Tibial nerve (tissue), 4 donors: ENCODE measurements at regions not wholly inside any gene's neighbourhood (a gene's known extent, or its start where the extent isn't known, plus 50 kb on each side); places are given as distances from the start of the nearest gene placed in this dataset.

Experiments used
- DNase-seq, 2 donors: peaks; one replicate each; pipeline ENCODE4 v3.0.0-alpha.2; 2019; ENCODE audit warnings: low spot score in 2 of 2
- H3K27ac ChIP-seq, 4 donors: fragments of 200-600 bp; sonication (generic) in 3 of 4; one replicate each; pipeline ENCODE4 v1.5.1; 2017 to 2019; ENCODE audit warnings: mild to moderate bottlenecking in 1 of 4
- H3K27me3 ChIP-seq, 2 donors: fragments of 200-600 bp; sonication (generic) in 1 of 2; one replicate each; pipeline versions ENCODE4 v1.5.1 to v1.6.0; 2017 to 2019
- H3K36me3 ChIP-seq, 3 donors: fragments of 200-600 bp; sonication (generic); one replicate each; pipeline ENCODE4 v1.5.1; 2018 to 2019
- H3K4me1 ChIP-seq, 4 donors: fragments of 200-600 bp; sonication (generic) in 3 of 4; one replicate each; pipeline ENCODE4 v1.5.1; 2017 to 2019
- H3K4me3 ChIP-seq, 4 donors: fragments of 200-600 bp; sonication (generic) in 3 of 4; one replicate each; pipeline ENCODE4 v1.5.1; 2017 to 2019; ENCODE audit warnings: mild to moderate bottlenecking in 1 of 4, moderate library complexity in 1 of 4
- H3K9me3 ChIP-seq, 4 donors: fragments of 200-600 bp; sonication (generic) in 3 of 4; one replicate each; pipeline ENCODE4 v1.5.1; 2017 to 2019
- CTCF ChIP-seq, 5 experiments: fragments of 200-600 bp in 3 of 5; fragments of 450-650 bp in 2 of 5; sonication (generic) in 3 of 5; IDR thresholded peaks; one replicate each; pipeline ENCODE4 v1.5.1; 2016 to 2019; ENCODE audit warnings: antibody characterized with exemption in 5 of 5, mild to moderate bottlenecking in 3 of 5, moderate library complexity in 2 of 5
- EP300 ChIP-seq, 2 donors: sonication (generic); formaldehyde crosslinking; IDR thresholded peaks; one replicate each; pipeline ENCODE4 v1.6.1; 2017; ENCODE audit warnings: antibody characterized with exemption in 2 of 2, mild to moderate bottlenecking in 1 of 2
- POLR2A ChIP-seq, 2 donors: fragments of 450-650 bp; IDR thresholded peaks; one replicate each; pipeline ENCODE4 v1.6.1; 2017; ENCODE audit warnings: antibody characterized with exemption in 2 of 2, mild to moderate bottlenecking in 2 of 2, moderate library complexity in 2 of 2
- WGBS, 2 donors: methylation state at CpG; one replicate each; pipeline ENCODE4 v1.1.5; 2018; 5-methylcytosine and 5-hydroxymethylcytosine counted together

- TF ChIP-seq CTCF (IDR thresholded peaks at IDR 0.05) (no peak), EP300 (IDR thresholded peaks at IDR 0.05) (no peak), POLR2A (IDR thresholded peaks at IDR 0.05) (no peak)
- DNase-seq, result no peak
- WGBS, 2 donors, result 82 to 85% methylated on average over 9 of the region's 9 CpGs
- Histone ChIP-seq H3K27me3 (no peaks in the 10 kb centered on the region), H3K4me1 (no peaks in the 10 kb centered on the region), H3K36me3 (no peaks in the 10 kb centered on the region), H3K4me3 (no peak overlapping the region), H3K9me3 (peaks cover 0 to under 1% (median 0%) of the 10 kb centered on the region in 4 donors), H3K27ac (no peak overlapping the region)
Measured at GRCh38 chr6:155582016-155582991, 126.7 kb upstream of the NOX3 start.

GRCh38 chr6:155580904-155581303 lies 125.3 kb upstream of the NOX3 start:
- no peaks in the 10 kb centered on the region for H3K9me3 ChIP-seq
- H3K4me1 ChIP-seq, result no peaks in the 10 kb centered on the region
- TF ChIP-seq CTCF (IDR thresholded peaks at IDR 0.05) (no peak), EP300 (IDR thresholded peaks at IDR 0.05) (no peak), POLR2A (IDR thresholded peaks at IDR 0.05) (no peak)
- H3K27me3 ChIP-seq, result no peaks in the 10 kb centered on the region
- no peak overlapping the region for H3K4me3 ChIP-seq
- H3K36me3 ChIP-seq, result no peaks in the 10 kb centered on the region
- no peak overlapping the region for H3K27ac ChIP-seq
- 45 to 46% methylated on average over 2 of the region's 2 CpGs for WGBS, 2 donors
- no peak for DNase-seq

- Histone ChIP-seq H3K4me3 (no peak overlapping the region), H3K27me3 (no peaks in the 10 kb centered on the region), H3K4me1 (no peaks in the 10 kb centered on the region), H3K27ac (no peak overlapping the region), H3K36me3 (no peaks in the 10 kb centered on the region), H3K9me3 (no peaks in the 10 kb centered on the region)
- no peak for DNase-seq
- TF ChIP-seq POLR2A (IDR thresholded peaks at IDR 0.05) (no peak), EP300 (IDR thresholded peaks at IDR 0.05) (no peak), CTCF (IDR thresholded peaks at IDR 0.05) (no peak)
Measured at GRCh38 chr6:155578251-155578650, 122.6 kb upstream of the NOX3 start.

- no peak overlapping the region for H3K4me3 ChIP-seq
- H3K27ac ChIP-seq, result no peak overlapping the region
- H3K9me3 ChIP-seq, result no peaks in the 10 kb centered on the region
- DNase-seq, result no peak
- 52 to 70% methylated on average over 4 of the region's 4 CpGs for WGBS, 2 donors
- no peaks in the 10 kb centered on the region for H3K27me3 ChIP-seq
- peaks cover 0 to 3% (median 0%) of the 10 kb centered on the region in 4 donors for H3K4me1 ChIP-seq
- no peaks in the 10 kb centered on the region for H3K36me3 ChIP-seq
- no peak for TF ChIP-seq POLR2A (IDR thresholded peaks at IDR 0.05)
- TF ChIP-seq EP300 (IDR thresholded peaks at IDR 0.05), result no peak
- no peak for TF ChIP-seq CTCF (IDR thresholded peaks at IDR 0.05)
Measured at GRCh38 chr6:155561966-155562364, 106.3 kb upstream of the NOX3 start.

GRCh38 chr6:155561257-155561965 lies 105.8 kb upstream of the NOX3 start:
- Histone ChIP-seq H3K9me3 (no peaks in the 10 kb centered on the region), H3K36me3 (no peaks in the 10 kb centered on the region), H3K4me1 (peaks cover 0 to 3% (median 0%) of the 10 kb centered on the region in 4 donors), H3K27ac (no peak overlapping the region), H3K27me3 (no peaks in the 10 kb centered on the region), H3K4me3 (no peak overlapping the region)
- 14 to 19% methylated on average over 1 of the region's 1 CpG for WGBS, 2 donors
- no peak for DNase-seq
- TF ChIP-seq CTCF (IDR thresholded peaks at IDR 0.05), result no peak
- no peak for TF ChIP-seq POLR2A (IDR thresholded peaks at IDR 0.05)
- TF ChIP-seq EP300 (IDR thresholded peaks at IDR 0.05), result no peak
